T-helper 1 cell treated with Interleukin-12 subunit alpha and Interleukin-12 subunit beta and Interleukin-4 antibody, amounts not matched to agents 30 ng/mL and 1 ng/mL, for 36 hours (primary cell): ENCODE measurements at regions not wholly inside any gene's neighbourhood (a gene's known extent, or its start where the extent isn't known, plus 50 kb on each side); places are given as distances from the start of the nearest gene placed in this dataset.
"Not testable (repeated sequence)": the region's sequence is repeated elsewhere in the genome, so short reads cannot be mapped to it uniquely, and the experiment has no call there.

ENCODE experiments used
- intact Hi-C: fragments of 100-400 bp; cut with micrococcal nuclease; formaldehyde crosslinking; loops from one replicate; pipeline ENCODE4 v1.15.1; 2024

DNA sequence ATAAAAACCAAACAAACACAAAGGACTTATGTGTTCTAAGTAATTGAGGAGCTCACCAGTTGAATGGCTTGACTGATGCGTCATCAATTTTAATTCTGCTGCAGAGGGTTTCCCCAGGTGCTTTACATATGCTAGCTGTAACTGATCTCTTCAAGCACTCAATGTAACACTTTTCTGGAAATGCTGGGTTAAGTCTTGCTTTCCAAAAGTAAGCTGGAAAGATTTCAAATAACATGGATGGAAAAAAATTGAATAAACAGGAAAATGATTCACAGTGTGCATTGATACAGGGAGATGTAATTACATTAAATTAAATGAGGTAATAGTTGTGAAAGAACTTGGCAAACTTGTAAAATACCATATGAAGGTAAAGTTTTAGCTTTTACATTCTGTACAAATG is 186.7 kb upstream of the WDFY3 start:
- intact Hi-C loops = no loop called here

DNA sequence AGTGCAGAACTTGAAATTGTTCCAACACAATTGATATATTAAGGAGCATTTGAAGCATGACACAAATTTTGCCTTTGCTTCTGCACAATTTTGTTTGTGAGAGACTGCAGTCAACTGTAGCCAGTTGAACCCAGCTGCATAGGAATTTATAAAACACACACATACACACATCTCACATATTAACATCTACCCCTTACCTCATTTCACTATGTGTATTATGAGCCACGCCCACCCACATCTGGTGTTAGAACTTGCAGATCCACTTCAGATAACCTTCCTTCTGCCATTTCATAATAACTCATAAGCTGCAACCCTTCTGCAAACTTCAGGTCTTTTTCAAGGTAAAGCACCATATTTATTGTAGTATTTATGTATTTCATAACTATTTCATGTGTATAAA is 188.1 kb upstream of the WDFY3 start:
- intact Hi-C loops = no loop called here

DNA sequence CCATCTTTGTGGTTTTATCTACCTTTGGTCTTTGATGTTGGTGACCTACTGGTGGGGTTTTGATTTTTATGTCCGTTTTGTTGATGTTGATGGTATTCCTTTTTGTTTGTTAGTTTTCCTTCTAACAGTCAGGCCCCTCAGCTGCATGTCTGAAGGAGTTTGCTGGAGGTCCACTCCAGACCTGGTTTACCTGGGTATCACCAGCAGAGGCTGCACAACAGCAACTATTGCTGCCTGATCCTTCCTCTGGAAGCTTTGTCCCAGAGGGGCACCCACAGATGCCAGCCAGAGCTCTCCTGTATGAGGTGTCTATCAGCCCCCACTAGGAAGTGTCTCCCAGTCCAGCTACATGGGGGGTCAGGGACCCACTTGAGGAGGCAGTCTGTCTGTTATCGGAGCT is 199.3 kb upstream of the WDFY3 start:
- intact Hi-C loops = no loop called here

DNA sequence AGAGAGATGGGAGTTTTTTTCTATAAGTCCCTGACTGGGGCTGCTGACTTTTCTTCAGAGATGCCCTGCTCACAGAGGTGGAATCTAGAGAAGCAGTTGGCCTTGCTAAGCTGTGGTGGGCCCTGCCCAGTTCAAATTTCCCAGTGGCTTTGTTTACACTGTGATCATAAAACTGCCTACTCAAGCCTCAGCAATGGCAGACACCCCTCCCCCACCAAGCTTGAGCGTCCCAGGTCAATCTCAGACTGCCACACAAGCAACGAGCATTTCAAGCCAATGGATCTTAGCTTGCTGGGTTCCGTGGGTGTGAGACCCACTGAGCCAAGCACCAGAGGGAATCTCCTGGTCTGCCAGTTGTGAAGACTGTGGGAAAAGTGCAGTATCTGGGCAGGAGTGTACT is 199.8 kb upstream of the WDFY3 start:
- intact Hi-C loops = no loop called here

DNA sequence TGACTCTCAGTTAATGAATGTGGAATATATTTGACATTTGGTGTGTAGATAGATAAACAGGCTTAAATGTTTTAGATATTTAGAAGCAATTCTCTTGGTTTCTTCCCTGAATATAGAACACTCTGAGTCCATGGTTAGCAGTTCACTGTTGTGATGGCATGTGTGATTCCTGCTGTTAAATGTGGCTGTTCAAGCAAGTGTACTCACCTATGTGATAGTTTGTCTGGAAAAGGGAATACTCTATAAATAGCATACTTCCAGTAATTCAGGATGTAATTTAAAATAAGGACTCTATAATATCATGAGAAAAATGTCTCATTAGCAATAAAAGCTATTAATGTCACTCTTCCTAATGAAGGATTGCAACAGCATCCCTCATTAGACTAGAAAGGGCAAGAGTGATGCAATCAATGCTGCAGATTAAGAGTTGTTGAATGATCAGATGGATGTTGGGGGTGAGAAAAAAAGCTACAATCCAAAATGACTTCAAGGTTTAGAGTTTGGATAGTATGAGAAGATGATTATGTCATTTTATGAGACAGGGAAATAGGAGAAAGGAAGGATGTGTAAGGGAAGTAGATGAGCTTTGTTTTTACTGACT is 201.8 kb upstream of the WDFY3 start:
- intact Hi-C loops = no loop called here

DNA sequence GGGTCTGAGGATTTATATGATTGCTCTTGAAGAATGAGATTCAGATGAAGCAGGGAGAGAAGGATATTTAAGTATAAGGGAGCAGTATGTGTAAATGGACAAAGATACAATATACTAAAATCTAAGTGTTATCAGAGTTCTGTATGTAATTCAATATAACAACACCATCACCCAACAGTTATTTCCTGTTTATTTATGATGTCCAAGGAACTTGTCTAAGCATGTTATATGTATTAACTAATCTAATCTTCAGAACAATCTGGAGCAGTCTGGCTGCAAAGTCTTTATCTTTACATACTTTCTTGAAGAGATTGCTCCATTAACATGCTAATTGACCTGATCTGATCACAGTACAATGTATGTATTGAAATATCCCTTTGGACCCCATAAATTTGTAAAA is 203.8 kb upstream of the WDFY3 start:
- intact Hi-C loops = no loop called here

DNA sequence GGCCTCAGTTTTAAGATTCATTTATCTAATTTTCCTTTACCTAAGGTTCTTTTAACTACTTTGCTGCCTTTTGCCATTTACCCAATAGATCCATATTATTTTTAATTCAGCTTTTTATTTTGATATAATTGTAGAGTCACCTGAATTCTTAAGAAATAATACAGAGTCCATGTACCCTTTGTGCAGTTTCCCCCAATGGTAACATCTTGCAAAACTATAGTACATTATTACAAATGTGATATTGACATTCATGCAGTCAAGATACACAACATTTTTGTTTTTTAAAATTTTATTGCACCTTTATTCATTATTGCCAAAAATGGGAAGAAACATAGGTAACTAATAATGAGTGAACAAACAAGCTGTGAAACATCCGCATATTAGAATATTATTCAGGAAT is 208.7 kb upstream of the WDFY3 start:
- intact Hi-C loops = no loop called here

DNA sequence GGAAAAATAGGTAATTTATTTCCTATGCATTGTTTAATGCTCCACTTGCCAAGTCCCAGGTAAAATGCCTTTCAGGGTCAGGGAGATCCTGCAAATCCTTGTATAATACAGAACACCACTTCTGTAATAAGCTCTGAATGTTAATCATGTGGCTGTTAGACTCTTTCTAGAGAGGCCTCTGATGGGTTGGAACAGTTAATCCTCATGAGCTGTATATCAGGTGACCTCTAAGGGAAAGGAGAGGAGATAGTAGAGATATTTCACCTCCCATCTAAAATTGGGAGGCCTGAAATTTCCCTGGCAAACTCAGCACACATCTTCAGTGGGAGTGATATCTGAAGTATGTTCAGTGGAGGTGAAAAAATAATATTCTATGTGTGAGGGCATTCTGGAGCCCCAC is 210.6 kb upstream of the WDFY3 start:
- intact Hi-C loops = no loop called here

DNA sequence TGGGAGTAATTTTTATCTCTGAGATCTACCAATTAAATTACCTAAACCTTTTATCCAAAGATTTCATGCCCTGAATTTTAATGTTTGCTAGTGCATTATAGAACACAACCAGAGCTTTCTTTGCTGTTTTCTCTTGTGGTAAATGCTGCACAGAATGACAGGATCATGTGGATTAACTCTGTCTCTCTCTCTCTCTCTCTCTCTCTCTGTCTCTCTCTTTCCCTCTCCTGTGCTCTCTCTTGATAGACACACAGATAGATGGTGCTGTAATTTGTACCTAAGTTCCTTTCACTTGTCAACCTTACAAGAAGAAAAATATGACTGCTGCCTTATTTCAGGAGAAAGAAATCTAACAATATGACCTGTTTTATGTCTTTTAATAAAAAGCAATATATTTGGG is 211.2 kb upstream of the WDFY3 start:
- intact Hi-C loops = no loop called here

DNA sequence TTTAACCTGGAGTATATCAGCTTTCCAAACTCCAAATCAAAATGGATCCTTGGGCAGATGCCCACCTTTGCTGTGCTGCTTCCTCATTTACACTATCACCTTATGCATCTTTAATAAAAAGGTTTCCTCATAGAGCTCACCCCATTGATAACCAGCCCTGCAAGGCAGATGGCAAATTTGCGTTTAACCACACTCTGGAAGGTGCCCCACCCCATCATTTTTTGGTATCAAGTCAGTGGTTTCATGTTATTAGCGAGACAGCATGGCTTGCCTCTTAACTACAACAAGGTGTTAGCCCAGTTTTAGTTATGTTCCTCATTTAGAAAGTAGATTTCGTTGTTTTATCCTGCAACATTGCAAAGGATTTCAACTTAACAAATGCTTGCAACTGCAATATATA is 214.0 kb upstream of the WDFY3 start:
- intact Hi-C loops = no loop called here

DNA sequence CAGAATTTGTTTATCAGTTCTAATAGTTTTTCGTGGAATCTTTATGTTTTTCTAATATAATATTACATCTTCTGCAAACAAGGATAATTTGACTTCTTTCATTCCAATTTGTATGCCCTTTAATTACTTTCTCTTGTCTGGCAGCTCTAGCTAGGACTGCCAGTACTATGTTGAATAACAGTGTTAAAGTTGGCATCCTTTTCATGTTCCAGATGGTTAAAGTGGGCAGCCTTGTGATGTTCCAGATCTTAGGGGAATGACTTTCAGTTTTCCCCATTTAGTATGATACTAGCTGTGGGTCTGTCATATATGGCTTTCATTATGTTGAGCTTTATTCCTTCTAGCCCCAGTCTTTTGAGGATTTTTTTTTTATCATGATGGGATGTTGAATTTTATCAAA is 220.6 kb upstream of the WDFY3 start:
- intact Hi-C loops = no loop called here

DNA sequence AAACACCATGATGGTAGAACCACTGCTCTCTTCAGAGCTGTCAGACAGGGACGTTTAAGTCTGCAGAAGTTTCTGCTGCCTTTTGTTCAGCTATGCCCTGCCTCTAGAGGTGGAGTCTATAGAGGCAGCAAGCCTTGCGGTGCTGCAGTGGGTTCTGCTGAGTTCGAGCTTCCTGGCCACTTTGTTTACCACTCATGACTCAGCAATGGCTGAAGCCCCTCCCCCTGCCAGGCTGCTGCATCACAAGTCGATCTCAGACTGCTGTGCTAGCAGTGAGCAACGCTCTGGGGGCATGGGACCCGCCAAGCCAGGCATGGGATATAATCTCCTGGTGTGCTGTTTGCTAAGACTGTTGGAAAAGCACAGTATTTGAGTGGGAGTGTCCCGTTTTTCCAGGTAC is 229.5 kb upstream of the WDFY3 start:
- intact Hi-C loops = not testable (repeated sequence)

DNA sequence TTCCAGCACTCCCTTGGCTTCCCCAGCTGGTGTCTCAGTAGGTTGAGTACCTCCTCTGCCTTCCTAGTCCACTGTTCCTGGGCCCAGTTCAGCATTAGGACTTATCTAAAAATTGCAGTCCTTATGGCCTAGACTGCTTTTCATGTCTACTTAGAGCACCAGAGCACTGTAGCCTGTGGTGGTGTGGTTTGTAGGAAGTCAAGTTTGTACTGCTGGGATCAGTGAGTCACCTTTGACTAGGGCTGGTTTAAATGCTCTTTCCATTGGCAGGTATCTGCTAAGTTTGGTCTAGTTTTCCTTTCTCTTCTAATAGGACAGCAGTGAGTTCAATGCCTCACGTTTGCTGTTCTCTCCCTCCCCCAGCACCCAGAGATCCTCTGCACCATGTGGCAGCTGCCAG is 233.6 kb upstream of the WDFY3 start:
- intact Hi-C loops = no loop called here

DNA sequence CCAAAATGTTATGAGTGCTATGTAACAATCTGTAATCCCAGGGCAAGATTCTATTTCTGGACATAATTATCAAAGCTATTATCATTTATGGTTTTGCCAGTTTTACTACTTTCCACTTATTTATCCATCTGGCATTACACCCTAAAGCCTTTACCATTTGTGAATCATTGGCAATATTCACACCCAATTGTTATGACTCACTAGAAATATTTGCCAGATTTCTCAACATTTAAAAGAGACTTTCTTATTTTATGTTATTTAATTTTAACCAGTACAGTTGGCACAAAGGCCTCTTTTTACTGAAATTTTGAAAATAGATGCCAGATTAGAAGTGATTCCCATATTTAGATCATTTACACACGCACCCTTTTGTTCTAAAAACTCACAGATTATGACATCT is 242.7 kb upstream of the WDFY3 start:
- intact Hi-C loops = no loop called here

DNA sequence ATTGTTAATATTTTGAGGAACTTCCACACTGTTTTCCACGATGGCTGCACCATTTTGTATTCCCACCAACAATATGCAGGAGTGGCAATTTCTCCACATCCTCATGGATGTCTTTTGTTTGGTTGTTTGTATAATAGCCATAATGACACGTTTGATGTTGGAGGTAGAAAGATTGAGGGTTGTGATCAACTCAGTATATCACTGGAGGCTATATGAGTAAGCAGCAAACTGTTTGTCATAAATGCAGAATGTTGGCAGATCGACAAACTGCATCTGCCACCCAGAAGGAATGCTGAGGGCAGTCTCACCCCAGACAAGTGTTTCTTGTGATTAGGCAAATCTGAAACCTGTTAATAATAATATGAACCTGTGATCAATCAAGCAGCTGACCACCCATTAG is 243.9 kb upstream of the WDFY3 start:
- intact Hi-C loops = no loop called here

DNA sequence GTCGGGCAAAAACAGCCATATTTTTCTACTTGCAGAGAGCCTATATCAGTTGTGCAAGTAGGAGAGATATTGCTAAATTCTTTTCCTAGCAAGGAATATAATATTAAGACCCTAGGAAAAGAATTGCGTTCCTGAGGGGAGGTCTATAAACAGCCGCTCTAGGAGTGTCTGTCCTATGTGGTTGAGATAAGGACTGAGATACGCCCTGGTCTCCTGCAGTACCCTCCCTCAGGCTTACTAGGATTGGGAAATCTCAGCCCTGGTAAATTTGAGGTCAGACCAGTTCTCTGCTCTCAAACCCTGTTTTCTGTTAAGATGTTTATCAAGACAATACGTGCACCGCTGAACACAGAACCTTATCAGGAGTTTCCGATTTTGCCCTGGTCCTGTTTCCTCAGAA is 250.1 kb upstream of the WDFY3 start:
- intact Hi-C loops = not testable (repeated sequence)

DNA sequence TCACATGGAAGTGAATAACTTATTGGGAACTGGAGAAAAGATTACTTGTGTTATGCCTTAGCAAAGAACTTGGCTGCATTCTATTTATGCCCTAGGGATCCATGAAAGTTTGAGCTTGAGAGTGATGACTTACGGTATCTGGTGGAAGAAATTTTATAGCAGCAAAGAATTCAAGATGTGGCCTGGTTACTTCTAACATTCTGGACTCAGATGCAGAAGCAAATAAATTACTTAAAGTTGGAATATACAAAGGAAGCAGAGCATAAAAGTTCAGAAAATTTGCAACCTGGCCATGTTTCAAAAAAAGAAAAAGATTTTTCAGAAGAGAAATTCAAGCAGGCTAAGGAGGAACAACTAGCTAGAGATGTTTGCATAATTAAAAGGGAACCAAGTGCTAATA is 252.3 kb upstream of the WDFY3 start:
- intact Hi-C loops = no loop called here

DNA sequence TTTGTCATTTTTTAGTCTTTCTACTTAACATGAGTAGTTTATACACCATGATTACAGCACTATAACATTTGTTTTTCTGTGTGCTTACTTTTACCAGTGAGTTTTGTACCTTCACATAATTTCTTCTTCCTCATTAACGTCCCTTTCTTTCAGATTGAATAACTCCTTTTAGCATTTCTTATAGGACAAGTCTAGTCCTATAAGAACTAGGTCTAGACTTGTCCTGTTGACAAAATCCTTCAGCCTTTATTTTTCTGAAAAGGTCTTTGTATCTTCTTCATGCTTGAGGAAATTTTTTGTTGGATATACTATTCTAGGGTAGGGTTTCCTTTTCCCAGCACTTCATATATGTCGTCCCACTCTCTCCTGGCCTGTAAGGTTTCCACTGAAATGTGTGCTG is 253.3 kb upstream of the ARHGAP24 start:
- intact Hi-C loops = no loop called here

DNA sequence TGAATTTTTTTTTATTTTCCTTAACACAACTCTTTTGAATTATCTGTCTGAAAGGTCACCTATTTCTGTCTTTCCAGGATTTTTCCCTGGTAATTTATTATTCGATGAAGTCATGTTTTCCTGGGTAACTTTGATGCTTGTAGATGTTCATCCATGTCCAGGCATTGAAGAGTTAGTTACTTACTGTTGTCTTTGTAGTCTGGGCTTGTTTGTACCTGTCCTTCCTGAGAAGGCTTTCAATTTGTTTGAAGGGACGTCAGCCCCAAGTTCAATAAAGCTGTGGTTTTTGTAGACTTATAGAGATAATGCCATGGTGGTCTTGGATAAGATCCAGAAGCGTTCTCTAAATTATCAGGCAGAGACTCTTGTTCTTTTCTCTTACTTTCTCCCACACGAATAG is 252.4 kb upstream of the ARHGAP24 start:
- intact Hi-C loops = no loop called here

DNA sequence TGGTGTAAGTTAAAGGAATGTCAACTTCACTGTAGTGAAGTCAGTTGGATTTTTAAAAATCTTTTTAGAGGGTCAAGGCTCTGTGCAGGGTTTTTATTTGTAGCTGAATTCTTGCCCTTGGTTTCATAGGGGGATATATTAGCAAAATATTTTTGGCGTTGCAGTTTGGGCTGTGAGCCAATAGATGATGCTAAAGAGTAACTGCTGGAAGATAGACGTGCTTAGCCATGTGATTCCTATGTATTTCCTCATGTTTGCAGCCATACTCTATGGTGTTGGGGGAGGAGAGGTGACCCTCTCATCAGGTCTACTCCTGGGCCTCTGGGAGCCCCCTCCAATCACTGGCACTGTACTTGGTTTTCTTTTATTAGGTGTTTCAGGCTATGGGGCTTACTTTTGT is 246.7 kb upstream of the ARHGAP24 start:
- intact Hi-C loops = no loop called here

DNA sequence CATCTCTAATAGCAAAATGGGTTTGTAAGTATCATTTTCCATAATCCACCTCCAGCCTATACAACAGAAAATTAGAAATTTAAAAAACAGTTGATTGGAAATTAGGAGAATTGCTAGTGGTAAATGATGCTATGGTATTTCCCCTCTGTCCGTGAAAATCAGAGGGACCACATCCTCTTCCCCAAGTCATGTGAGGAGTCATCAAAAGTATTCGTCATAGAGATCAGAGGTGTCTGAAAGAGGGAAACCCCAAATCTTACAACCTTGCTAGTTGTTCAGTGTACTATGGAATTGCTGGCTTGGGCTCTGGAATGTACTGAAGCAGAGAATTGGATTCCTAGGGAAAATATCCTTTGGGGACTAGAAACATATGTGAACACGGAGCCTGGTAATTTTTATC is 241.4 kb upstream of the ARHGAP24 start:
- intact Hi-C loops = no loop called here

DNA sequence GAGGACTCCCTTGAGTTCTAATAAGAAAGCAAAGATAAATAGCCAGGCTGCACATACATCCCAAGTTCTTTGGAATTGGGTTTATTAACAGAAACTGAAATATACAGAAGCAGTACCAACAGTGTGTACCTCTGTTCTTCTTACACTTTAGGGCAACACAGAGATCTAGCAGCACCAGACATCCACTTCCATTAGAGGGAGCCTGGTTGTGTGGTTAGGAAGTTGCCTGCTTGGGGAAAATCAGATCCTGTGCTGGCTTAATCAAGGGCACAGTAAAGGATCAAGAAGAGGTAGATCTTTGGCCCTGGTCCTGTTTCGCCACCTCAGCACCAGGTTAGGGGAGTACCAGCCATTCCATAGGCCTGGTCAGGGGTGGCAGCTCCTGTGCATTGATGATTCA is 231.1 kb upstream of the ARHGAP24 start:
- intact Hi-C loops = no loop called here

DNA sequence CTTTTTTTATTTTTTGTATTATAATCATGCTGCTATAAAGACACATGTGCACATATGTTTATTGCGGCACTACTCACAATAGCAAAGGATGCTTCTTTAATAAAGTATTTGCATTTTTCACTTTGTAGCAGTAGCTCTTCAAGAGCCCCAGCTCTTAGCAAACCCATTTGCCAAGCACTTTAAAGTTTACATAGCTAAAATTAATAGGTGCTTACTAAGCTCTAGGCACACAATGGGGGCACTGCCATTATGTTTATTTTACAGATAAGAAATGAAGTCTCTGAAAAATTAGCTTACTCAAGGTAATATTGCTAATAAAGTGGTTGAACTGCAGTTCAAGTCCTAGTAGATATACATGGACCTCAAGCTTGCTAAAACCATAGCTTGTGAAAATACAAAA is 230.3 kb upstream of the ARHGAP24 start:
- intact Hi-C loops = no loop called here

DNA sequence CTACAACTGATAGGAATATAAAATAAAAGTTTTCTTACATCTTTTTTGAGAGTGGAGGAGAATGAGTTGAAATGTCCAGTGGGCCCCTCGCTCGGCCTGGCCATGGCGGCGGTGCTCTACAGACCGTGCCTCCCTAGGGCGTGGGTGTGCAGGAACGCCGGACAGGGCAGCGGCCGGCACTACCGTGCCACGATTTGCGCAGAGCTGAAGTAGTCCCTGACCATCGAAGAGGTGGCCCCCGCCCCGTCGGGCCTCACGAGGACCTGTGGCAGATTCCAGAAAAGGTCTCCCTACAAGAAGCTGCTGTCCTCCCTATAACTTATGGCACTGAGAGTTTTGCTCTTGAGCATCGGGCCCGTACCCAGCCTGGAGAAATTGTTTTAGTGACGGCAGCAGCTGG is 228.9 kb upstream of the ARHGAP24 start:
- intact Hi-C loops = no loop called here
